ENCODE measurements at regions not wholly inside any gene's neighbourhood (a gene's known extent, or its start where the extent isn't known, plus 50 kb on each side); places are given as distances from the start of the nearest gene placed in this dataset.

GRCh38 chr3:139284221-139284620 lies 59.6 kb upstream of the MRPS22 start:
- Histone ChIP-seq H3K27ac (ENCODE audit: low read length) (no peak overlapping the region), H3K4me2 (ENCODE audit: low read length) (no peak overlapping the region), H3K9me3 (ENCODE audit: insufficient read depth, low read length) (no peaks in the 10 kb centered on the region), H3K79me2 (ENCODE audit: low read length) (no peaks in the 10 kb centered on the region), H3K27me3 (ENCODE audit: low read depth, low read length) (no peaks in the 10 kb centered on the region), H3K9ac (ENCODE audit: low read length) (no peak overlapping the region), H3K4me3 (ENCODE audit: low read length) (no peak overlapping the region), H3K4me1 (ENCODE audit: low read length) (no peaks in the 10 kb centered on the region), H4K20me1 (ENCODE audit: insufficient read depth, low read length) (no peaks in the 10 kb centered on the region), H2AFZ (ENCODE audit: low read depth, low read length) (no peak overlapping the region), H3K36me3 (replicated peaks; ENCODE audit: low read depth, low read length) (no peaks in the 10 kb centered on the region)
- no peak for TF ChIP-seq EZH2phosphoT487 (IDR thresholded peaks at IDR 0.05; ENCODE audit: low read depth)
- no peak for TF ChIP-seq CTCF (IDR thresholded peaks at IDR 0.05; ENCODE audit: low read depth, low read length)

DNA sequence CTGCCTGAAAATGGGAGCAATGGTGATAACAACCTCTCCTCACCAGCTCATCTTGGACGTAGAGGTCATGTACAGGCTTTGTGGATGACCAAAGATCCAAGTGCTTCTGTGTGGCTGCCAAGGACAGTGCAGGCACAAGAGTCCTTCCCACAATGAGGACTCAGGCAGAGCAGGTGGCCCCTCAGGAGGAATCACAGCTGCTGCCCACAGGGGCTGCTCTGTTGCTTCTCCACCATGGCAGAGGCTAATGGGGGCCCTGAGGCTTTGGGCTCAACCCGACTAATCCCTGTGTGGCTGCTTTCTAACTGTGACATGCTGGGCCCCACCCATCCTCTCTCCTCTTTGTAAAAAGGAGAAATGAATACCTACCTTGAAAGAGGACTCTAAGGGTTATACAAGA lies 58.1 kb upstream of the MRPS22 start:
- H3K9me3 ChIP-seq (ENCODE audit: insufficient read depth, low read length): no peaks in the 10 kb centered on the region
- H3K36me3 ChIP-seq (replicated peaks; ENCODE audit: low read depth, low read length): no peaks in the 10 kb centered on the region
- no peaks in the 10 kb centered on the region for H3K79me2 ChIP-seq (ENCODE audit: low read length)
- no peaks in the 10 kb centered on the region for H3K4me1 ChIP-seq (ENCODE audit: low read length)
- no peak overlapping the region for H3K4me3 ChIP-seq (ENCODE audit: low read length)
- no peak overlapping the region for H3K9ac ChIP-seq (ENCODE audit: low read length)
- no peak overlapping the region for H2AFZ ChIP-seq (ENCODE audit: low read depth, low read length)
- no peaks in the 10 kb centered on the region for H3K27me3 ChIP-seq (ENCODE audit: low read depth, low read length)
- TF ChIP-seq CTCF (IDR thresholded peaks at IDR 0.05; ENCODE audit: low read depth, low read length) (no peak), EZH2phosphoT487 (IDR thresholded peaks at IDR 0.05; ENCODE audit: low read depth) (no peak)
- H3K4me2 ChIP-seq (ENCODE audit: low read length): no peak overlapping the region
- H3K27ac ChIP-seq (ENCODE audit: low read length): no peak overlapping the region
- no peaks in the 10 kb centered on the region for H4K20me1 ChIP-seq (ENCODE audit: insufficient read depth, low read length)

DNA sequence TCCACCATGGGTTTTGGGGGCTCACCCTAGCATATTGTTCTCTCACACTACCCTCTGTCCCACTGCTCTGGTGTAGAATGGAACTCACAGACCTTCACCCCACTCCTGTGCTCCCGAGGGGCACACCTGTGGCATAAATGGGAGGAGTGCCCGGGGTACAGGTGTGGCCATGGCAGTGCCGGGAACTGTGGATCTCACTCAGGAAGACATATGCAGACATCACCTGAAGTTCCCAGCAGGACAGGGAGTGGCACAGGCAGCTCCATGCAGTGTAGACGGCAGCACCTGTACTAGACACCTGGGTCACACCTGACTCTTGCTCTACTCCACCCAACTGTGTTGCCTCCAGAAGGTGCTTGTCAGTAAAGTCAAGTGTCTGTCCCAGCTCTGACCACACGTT lies 57.6 kb upstream of the MRPS22 start:
- no peak overlapping the region for H3K27ac ChIP-seq (ENCODE audit: low read length)
- no peak for TF ChIP-seq CTCF (IDR thresholded peaks at IDR 0.05; ENCODE audit: low read depth, low read length)
- no peaks in the 10 kb centered on the region for H3K27me3 ChIP-seq (ENCODE audit: low read depth, low read length)
- H2AFZ ChIP-seq (ENCODE audit: low read depth, low read length): no peak overlapping the region
- no peaks in the 10 kb centered on the region for H3K79me2 ChIP-seq (ENCODE audit: low read length)
- no peaks in the 10 kb centered on the region for H4K20me1 ChIP-seq (ENCODE audit: insufficient read depth, low read length)
- H3K4me3 ChIP-seq (ENCODE audit: low read length): no peak overlapping the region
- H3K36me3 ChIP-seq (replicated peaks; ENCODE audit: low read depth, low read length): no peaks in the 10 kb centered on the region
- no peaks in the 10 kb centered on the region for H3K4me1 ChIP-seq (ENCODE audit: low read length)
- H3K9me3 ChIP-seq (ENCODE audit: insufficient read depth, low read length): no peaks in the 10 kb centered on the region
- H3K9ac ChIP-seq (ENCODE audit: low read length): no peak overlapping the region
- no peak overlapping the region for H3K4me2 ChIP-seq (ENCODE audit: low read length)

GRCh38 chr3:139286825-139287224 lies 57.0 kb upstream of the MRPS22 start:
- no peak overlapping the region for H3K4me3 ChIP-seq (ENCODE audit: low read length)
- no peaks in the 10 kb centered on the region for H3K79me2 ChIP-seq (ENCODE audit: low read length)
- H3K27ac ChIP-seq (ENCODE audit: low read length): no peak overlapping the region
- no peaks in the 10 kb centered on the region for H3K9me3 ChIP-seq (ENCODE audit: insufficient read depth, low read length)
- no peaks in the 10 kb centered on the region for H3K36me3 ChIP-seq (replicated peaks; ENCODE audit: low read depth, low read length)
- H4K20me1 ChIP-seq (ENCODE audit: insufficient read depth, low read length): no peaks in the 10 kb centered on the region
- TF ChIP-seq EZH2phosphoT487 (IDR thresholded peaks at IDR 0.05; ENCODE audit: low read depth) (no peak), CTCF (IDR thresholded peaks at IDR 0.05; ENCODE audit: low read depth, low read length) (no peak)
- H3K27me3 ChIP-seq (ENCODE audit: low read depth, low read length): no peaks in the 10 kb centered on the region
- no peak overlapping the region for H3K4me2 ChIP-seq (ENCODE audit: low read length)
- no peak overlapping the region for H2AFZ ChIP-seq (ENCODE audit: low read depth, low read length)
- no peak overlapping the region for H3K9ac ChIP-seq (ENCODE audit: low read length)
- H3K4me1 ChIP-seq (ENCODE audit: low read length): no peaks in the 10 kb centered on the region

Data from OCI-LY3 (cell line).